Glutamatergic neuron (in vitro differentiated cells): ENCODE measurements at regions not wholly inside any gene's neighbourhood (a gene's known extent, or its start where the extent isn't known, plus 50 kb on each side); places are given as distances from the start of the nearest gene placed in this dataset.

Experiments
- DNase-seq: peaks from one replicate; pipeline ENCODE4 v3.0.0; 2022
- H3K27ac Mint-ChIP-seq: one replicate; pipeline ENCODE4 v1.8.0; 2020; ENCODE audit warnings: mild to moderate bottlenecking, mixed read lengths, inconsistent platforms; ENCODE audit not compliant: unreplicated experiment
- H3K27me3 Mint-ChIP-seq: one replicate; pipeline ENCODE4 v1.8.0; 2020; ENCODE audit warnings: mild to moderate bottlenecking, moderate library complexity, mixed read lengths, inconsistent platforms; ENCODE audit not compliant: unreplicated experiment
- H3K36me3 Mint-ChIP-seq: one replicate; pipeline ENCODE4 v1.8.0; 2020; ENCODE audit warnings: mild to moderate bottlenecking, mixed read lengths, inconsistent platforms; ENCODE audit not compliant: unreplicated experiment
- H3K4me1 Mint-ChIP-seq: one replicate; pipeline ENCODE4 v1.8.0; 2020; ENCODE audit warnings: mild to moderate bottlenecking, low read depth, mixed read lengths, inconsistent platforms; ENCODE audit not compliant: unreplicated experiment
- H3K4me3 Mint-ChIP-seq: one replicate; pipeline ENCODE4 v1.8.0; 2020; ENCODE audit warnings: mild to moderate bottlenecking, mixed read lengths, inconsistent platforms; ENCODE audit not compliant: unreplicated experiment
- H3K9me3 Mint-ChIP-seq: one replicate; pipeline ENCODE4 v1.8.0; 2020; ENCODE audit warnings: mild to moderate bottlenecking, moderate library complexity, mixed read lengths, inconsistent platforms; ENCODE audit not compliant: unreplicated experiment
- CTCF ChIP-seq: fragments of 200-600 bp; sonication (generic); IDR thresholded peaks from one replicate; pipeline ENCODE4 v1.5.0; 2021; ENCODE audit not compliant: partially characterized antibody, unreplicated experiment

GRCh38 chr5:39513236-39513635 is 88.5 kb upstream of the DAB2 start:
- H3K27me3 Mint-ChIP-seq = no peaks in the 10 kb centered on the region
- DNase-seq = no peak
- H3K27ac Mint-ChIP-seq = no peak overlapping the region
- H3K4me3 Mint-ChIP-seq = no peak overlapping the region
- no peaks in the 10 kb centered on the region for H3K4me1 Mint-ChIP-seq
- H3K36me3 Mint-ChIP-seq = no peaks in the 10 kb centered on the region
- H3K9me3 Mint-ChIP-seq = no peaks in the 10 kb centered on the region
- no peak for TF ChIP-seq CTCF

GRCh38 chr5:39506211-39506610 is 81.4 kb upstream of the DAB2 start:
- H3K4me3 Mint-ChIP-seq = no peak overlapping the region
- H3K9me3 Mint-ChIP-seq = no peaks in the 10 kb centered on the region
- no peaks in the 10 kb centered on the region for H3K4me1 Mint-ChIP-seq
- H3K27ac Mint-ChIP-seq = no peak overlapping the region
- H3K36me3 Mint-ChIP-seq = no peaks in the 10 kb centered on the region
- no peak for TF ChIP-seq CTCF
- no peaks in the 10 kb centered on the region for H3K27me3 Mint-ChIP-seq
- DNase-seq = no peak

GRCh38 chr5:39505791-39506190 is 81.0 kb upstream of the DAB2 start:
- Mint-ChIP-seq H3K9me3 (no peaks in the 10 kb centered on the region), H3K27ac (no peak overlapping the region), H3K4me3 (no peak overlapping the region), H3K27me3 (no peaks in the 10 kb centered on the region), H3K36me3 (no peaks in the 10 kb centered on the region), H3K4me1 (no peaks in the 10 kb centered on the region)
- no peak for TF ChIP-seq CTCF
- DNase-seq = no peak

- Mint-ChIP-seq H3K27ac (no peak overlapping the region), H3K27me3 (no peaks in the 10 kb centered on the region), H3K4me3 (no peak overlapping the region), H3K36me3 (no peaks in the 10 kb centered on the region), H3K4me1 (no peaks in the 10 kb centered on the region), H3K9me3 (no peaks in the 10 kb centered on the region)
- DNase-seq = no peak
- no peak for TF ChIP-seq CTCF
Measured at GRCh38 chr5:39505363-39505762, 80.6 kb upstream of the DAB2 start.

GRCh38 chr5:39503155-39503554 is 78.4 kb upstream of the DAB2 start:
- Mint-ChIP-seq H3K36me3 (no peaks in the 10 kb centered on the region), H3K4me1 (no peaks in the 10 kb centered on the region), H3K27ac (no peak overlapping the region), H3K9me3 (no peaks in the 10 kb centered on the region), H3K4me3 (no peak overlapping the region), H3K27me3 (no peaks in the 10 kb centered on the region)
- TF ChIP-seq CTCF = no peak
- DNase-seq = no peak
